Tibial artery (tissue), 4 donors: ENCODE measurements at regions not wholly inside any gene's neighbourhood (a gene's known extent, or its start where the extent isn't known, plus 50 kb on each side); places are given as distances from the start of the nearest gene placed in this dataset.

Source experiments
- DNase-seq, 2 donors: peaks; one replicate each; pipeline ENCODE4 v3.0.0-alpha.2; 2019
- H3K27ac ChIP-seq, 2 donors: fragments of 200-600 bp; sonication (generic) in 1 of 2; 1 replicate in 1 of 2; 2 replicates in 1 of 2; pipeline ENCODE4 v1.5.1; 2018 to 2019; ENCODE audit warnings: mild to moderate bottlenecking in 1 of 2
- H3K27me3 ChIP-seq, 2 donors: fragments of 200-600 bp; sonication (generic) in 1 of 2; one replicate each; pipeline versions ENCODE4 v1.5.1 to v1.6.0; 2016 to 2019
- H3K36me3 ChIP-seq, 3 donors: fragments of 200-600 bp; sonication (generic) in 2 of 3; one replicate each; pipeline ENCODE4 v1.5.1; 2016 to 2019; ENCODE audit warnings: mild to moderate bottlenecking in 2 of 3
- H3K4me1 ChIP-seq, 4 donors: fragments of 200-600 bp; sonication (generic) in 2 of 4; 1 replicate in 3 of 4; 2 replicates in 1 of 4; pipeline ENCODE4 v1.5.1; 2016 to 2019
- H3K4me3 ChIP-seq, 2 donors: fragments of 200-600 bp; sonication (generic) in 1 of 2; 1 replicate in 1 of 2; 2 replicates in 1 of 2; pipeline ENCODE4 v1.5.1; 2018 to 2019; ENCODE audit warnings: mild to moderate bottlenecking in 2 of 2
- H3K9me3 ChIP-seq, 3 donors: fragments of 200-600 bp; sonication (generic) in 1 of 3; one replicate each; pipeline ENCODE4 v1.5.1; 2016 to 2019
- intact Hi-C: fragments of 100-400 bp; cut with DNase I; formaldehyde crosslinking; loops from one replicate; pipeline ENCODE4 v1.15.0; 2023; ENCODE audit warnings: low total_unique reads
- TF ChIP-seq, protein P1 (sequence below), 2 experiments: fragments of 200-600 bp in 1 of 2; fragments of 450-650 bp in 1 of 2; IDR thresholded peaks; one replicate each; pipeline ENCODE4 v1.5.1; 2017 to 2019; ENCODE audit warnings: antibody characterized with exemption in 2 of 2, mild to moderate bottlenecking in 1 of 2, moderate library complexity in 1 of 2

- intact Hi-C loops: no loop called here
- no peaks in the 10 kb centered on the region for H3K27me3 ChIP-seq
- TF ChIP-seq, protein P1, sequence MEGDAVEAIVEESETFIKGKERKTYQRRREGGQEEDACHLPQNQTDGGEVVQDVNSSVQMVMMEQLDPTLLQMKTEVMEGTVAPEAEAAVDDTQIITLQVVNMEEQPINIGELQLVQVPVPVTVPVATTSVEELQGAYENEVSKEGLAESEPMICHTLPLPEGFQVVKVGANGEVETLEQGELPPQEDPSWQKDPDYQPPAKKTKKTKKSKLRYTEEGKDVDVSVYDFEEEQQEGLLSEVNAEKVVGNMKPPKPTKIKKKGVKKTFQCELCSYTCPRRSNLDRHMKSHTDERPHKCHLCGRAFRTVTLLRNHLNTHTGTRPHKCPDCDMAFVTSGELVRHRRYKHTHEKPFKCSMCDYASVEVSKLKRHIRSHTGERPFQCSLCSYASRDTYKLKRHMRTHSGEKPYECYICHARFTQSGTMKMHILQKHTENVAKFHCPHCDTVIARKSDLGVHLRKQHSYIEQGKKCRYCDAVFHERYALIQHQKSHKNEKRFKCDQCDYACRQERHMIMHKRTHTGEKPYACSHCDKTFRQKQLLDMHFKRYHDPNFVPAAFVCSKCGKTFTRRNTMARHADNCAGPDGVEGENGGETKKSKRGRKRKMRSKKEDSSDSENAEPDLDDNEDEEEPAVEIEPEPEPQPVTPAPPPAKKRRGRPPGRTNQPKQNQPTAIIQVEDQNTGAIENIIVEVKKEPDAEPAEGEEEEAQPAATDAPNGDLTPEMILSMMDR (IDR thresholded peaks at IDR 0.05): no peak
- no peak for DNase-seq
- no peaks in the 10 kb centered on the region for H3K4me1 ChIP-seq
- H3K36me3 ChIP-seq: no peaks in the 10 kb centered on the region
- no peak overlapping the region for H3K27ac ChIP-seq
- no peak overlapping the region for H3K4me3 ChIP-seq
- H3K9me3 ChIP-seq: no peaks in the 10 kb centered on the region
These were observed 184.8 kb downstream of the GBA3 start for GRCh38 chr4:22877486-22878052.

- TF ChIP-seq, protein P1 (IDR thresholded peaks at IDR 0.05): no peak
- no peak for DNase-seq
- no peaks in the 10 kb centered on the region for H3K36me3 ChIP-seq
- intact Hi-C loops: no loop called here
- H3K4me1 ChIP-seq: no peaks in the 10 kb centered on the region
- no peak overlapping the region for H3K4me3 ChIP-seq
- H3K9me3 ChIP-seq: no peaks in the 10 kb centered on the region
- no peak overlapping the region for H3K27ac ChIP-seq
- H3K27me3 ChIP-seq: no peaks in the 10 kb centered on the region
These were observed 183.5 kb downstream of the GBA3 start for GRCh38 chr4:22876270-22876669.

- TF ChIP-seq, protein P1 (IDR thresholded peaks at IDR 0.05): no peak
- Histone ChIP-seq H3K4me3 (no peak overlapping the region), H3K4me1 (no peaks in the 10 kb centered on the region), H3K9me3 (no peaks in the 10 kb centered on the region), H3K36me3 (no peaks in the 10 kb centered on the region), H3K27me3 (no peaks in the 10 kb centered on the region), H3K27ac (no peak overlapping the region)
- DNase-seq: no peak
- intact Hi-C loops: no loop called here
These were observed 183.0 kb downstream of the GBA3 start for GRCh38 chr4:22875587-22876257.

DNA sequence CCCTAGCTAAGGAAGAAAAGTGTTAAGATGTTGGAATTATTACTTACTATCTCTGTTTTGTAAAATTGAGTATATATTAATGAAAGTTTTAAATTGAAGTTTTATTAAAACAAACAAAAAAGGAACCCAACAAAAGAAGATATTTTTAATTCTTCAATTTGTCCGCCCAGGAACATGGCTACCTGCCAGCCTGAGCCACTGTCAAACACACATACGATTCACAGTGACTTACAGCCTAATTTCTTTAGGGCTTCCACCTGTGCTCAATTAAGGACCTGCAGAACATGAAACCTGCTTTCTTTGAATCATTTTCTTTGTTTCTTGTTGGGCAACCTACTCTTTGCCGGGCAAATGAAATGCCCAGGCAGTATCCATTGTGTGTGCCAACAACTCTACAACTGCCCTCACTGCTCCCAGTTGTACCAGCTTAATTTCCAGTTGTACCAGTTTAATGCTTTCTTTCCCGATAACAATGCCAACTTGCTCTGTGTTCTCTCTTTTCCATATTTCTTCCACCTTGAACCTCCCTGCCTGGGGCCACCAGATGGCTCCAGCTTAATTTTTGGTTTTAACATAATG is 181.7 kb downstream of the GBA3 start:
- TF ChIP-seq, protein P1 (IDR thresholded peaks at IDR 0.05): no peak
- no peaks in the 10 kb centered on the region for H3K9me3 ChIP-seq
- no peaks in the 10 kb centered on the region for H3K36me3 ChIP-seq
- H3K4me1 ChIP-seq: no peaks in the 10 kb centered on the region
- no peaks in the 10 kb centered on the region for H3K27me3 ChIP-seq
- no peak overlapping the region for H3K27ac ChIP-seq
- intact Hi-C loops: no loop called here
- no peak overlapping the region for H3K4me3 ChIP-seq
- DNase-seq: no peak

- DNase-seq: no peak
- Histone ChIP-seq H3K27me3 (no peaks in the 10 kb centered on the region), H3K9me3 (no peaks in the 10 kb centered on the region), H3K27ac (no peak overlapping the region), H3K36me3 (no peaks in the 10 kb centered on the region), H3K4me3 (no peak overlapping the region), H3K4me1 (no peaks in the 10 kb centered on the region)
- intact Hi-C loops: no loop called here
- TF ChIP-seq, protein P1 (IDR thresholded peaks at IDR 0.05): no peak
These were observed 181.2 kb downstream of the GBA3 start for GRCh38 chr4:22873899-22874298.
